ENCODE measurements at regions not wholly inside any gene's neighbourhood (a gene's known extent, or its start where the extent isn't known, plus 50 kb on each side); places are given as distances from the start of the nearest gene placed in this dataset.

GRCh38 chr2:116510117-116510671, 1304.3 kb upstream of the DDX18 start:
- intact Hi-C loops (cut with micrococcal nuclease; ENCODE audit: unreplicated experiment) = no loop called here
- ChIA-PET POLR2A (ENCODE audit: low non-redundant PET) (no interaction called here), CTCF (no interaction called here)
- no peaks in the 10 kb centered on the region for H3K27me3 ChIP-seq (replicated peaks; ENCODE audit: insufficient read depth, low read depth, low read length, poor library complexity)
- BruUV-seq (replicated peaks) = no TSS peak
- H3K4me1 ChIP-seq (ENCODE audit: insufficient read depth, low read length, poor library complexity, severe bottlenecking) = no peaks in the 10 kb centered on the region
- no peak overlapping the region for H3K27ac ChIP-seq (ENCODE audit: low read depth, low read length, poor library complexity, severe bottlenecking)
- DNase-seq (ENCODE audit: low spot score) = peak; percentile 10
- H3K4me3 ChIP-seq (ENCODE audit: low read depth, low read length, poor library complexity, severe bottlenecking) = no peak overlapping the region
- peak; percentile 47 for TF ChIP-seq CTCF (conservative IDR thresholded peaks at IDR 0.05; ENCODE audit: low read depth, low read length)
- TF ChIP-seq EZH2 (IDR thresholded peaks at IDR 0.05; ENCODE audit: borderline replicate concordance, low read depth, low read length, poor library complexity, severe bottlenecking) = no peak
- H3K36me3 ChIP-seq (ENCODE audit: insufficient read depth, low read length, poor library complexity, severe bottlenecking) = no peaks in the 10 kb centered on the region
- peaks cover 4% of the 10 kb centered on the region for H3K9me3 ChIP-seq (ENCODE audit: low read depth, low read length, poor library complexity, severe bottlenecking)

- peaks cover 4% of the 10 kb centered on the region for H3K9me3 ChIP-seq (ENCODE audit: low read depth, low read length, poor library complexity, severe bottlenecking)
- POLR2A ChIA-PET (ENCODE audit: low non-redundant PET) = no interaction called here
- no TSS peak for BruUV-seq (replicated peaks)
- intact Hi-C loops (cut with micrococcal nuclease; ENCODE audit: unreplicated experiment) = no loop called here
- no peaks in the 10 kb centered on the region for H3K4me1 ChIP-seq (ENCODE audit: insufficient read depth, low read length, poor library complexity, severe bottlenecking)
- no peak for DNase-seq (ENCODE audit: low spot score)
- H3K36me3 ChIP-seq (ENCODE audit: insufficient read depth, low read length, poor library complexity, severe bottlenecking) = no peaks in the 10 kb centered on the region
- no peaks in the 10 kb centered on the region for H3K27me3 ChIP-seq (replicated peaks; ENCODE audit: insufficient read depth, low read depth, low read length, poor library complexity)
- TF ChIP-seq EZH2 (IDR thresholded peaks at IDR 0.05; ENCODE audit: borderline replicate concordance, low read depth, low read length, poor library complexity, severe bottlenecking) (no peak), CTCF (conservative IDR thresholded peaks at IDR 0.05; ENCODE audit: low read depth, low read length) (no peak)
- no peak overlapping the region for H3K4me3 ChIP-seq (ENCODE audit: low read depth, low read length, poor library complexity, severe bottlenecking)
- CTCF ChIA-PET = no interaction called here
- H3K27ac ChIP-seq (ENCODE audit: low read depth, low read length, poor library complexity, severe bottlenecking) = no peak overlapping the region
Measured at GRCh38 chr2:116511426-116511825, 1303.1 kb upstream of the DDX18 start.

- ChIA-PET CTCF (no interaction called here), POLR2A (ENCODE audit: low non-redundant PET) (no interaction called here)
- Histone ChIP-seq H3K27me3 (replicated peaks; ENCODE audit: insufficient read depth, low read depth, low read length, poor library complexity) (no peaks in the 10 kb centered on the region), H3K9me3 (ENCODE audit: low read depth, low read length, poor library complexity, severe bottlenecking) (peaks cover 4% of the 10 kb centered on the region), H3K4me3 (ENCODE audit: low read depth, low read length, poor library complexity, severe bottlenecking) (no peak overlapping the region), H3K27ac (ENCODE audit: low read depth, low read length, poor library complexity, severe bottlenecking) (no peak overlapping the region), H3K4me1 (ENCODE audit: insufficient read depth, low read length, poor library complexity, severe bottlenecking) (no peaks in the 10 kb centered on the region), H3K36me3 (ENCODE audit: insufficient read depth, low read length, poor library complexity, severe bottlenecking) (no peaks in the 10 kb centered on the region)
- DNase-seq (ENCODE audit: low spot score) = no peak
- BruUV-seq (replicated peaks) = no TSS peak
- TF ChIP-seq EZH2 (IDR thresholded peaks at IDR 0.05; ENCODE audit: borderline replicate concordance, low read depth, low read length, poor library complexity, severe bottlenecking) (no peak), CTCF (conservative IDR thresholded peaks at IDR 0.05; ENCODE audit: low read depth, low read length) (no peak)
- intact Hi-C loops (cut with micrococcal nuclease; ENCODE audit: unreplicated experiment) = no loop called here
Measured at GRCh38 chr2:116513991-116514390, 1300.5 kb upstream of the DDX18 start.
